ENCODE measurements at regions not wholly inside any gene's neighbourhood (a gene's known extent, or its start where the extent isn't known, plus 50 kb on each side); places are given as distances from the start of the nearest gene placed in this dataset.

- DNase-seq, result no peak
Measured at GRCh38 chr13:50104493-50104892, 89.2 kb downstream of the KCNRG start.

GRCh38 chr13:50106559-50106958 is 91.3 kb downstream of the KCNRG start:
- no peak for DNase-seq

DNA sequence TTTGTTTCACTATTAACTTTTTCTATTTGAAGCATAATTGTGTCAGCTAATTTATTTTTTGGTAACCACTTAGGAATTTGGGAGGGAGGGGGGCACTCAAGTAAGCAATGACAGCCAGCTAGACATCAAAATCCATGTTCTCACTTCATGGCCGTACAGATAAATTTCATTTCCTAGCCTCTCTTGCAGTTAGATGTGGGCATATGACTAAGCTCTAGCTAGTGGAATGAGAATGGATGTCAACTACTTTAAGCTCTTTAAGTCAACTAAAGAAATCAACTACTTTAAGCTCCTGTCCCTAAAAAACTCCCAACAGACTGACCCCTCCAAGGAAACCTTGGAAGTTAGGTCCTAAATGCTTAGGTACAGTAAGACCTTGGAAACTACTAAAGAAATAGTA is 92.0 kb downstream of the KCNRG start:
- no peak for DNase-seq

DNA sequence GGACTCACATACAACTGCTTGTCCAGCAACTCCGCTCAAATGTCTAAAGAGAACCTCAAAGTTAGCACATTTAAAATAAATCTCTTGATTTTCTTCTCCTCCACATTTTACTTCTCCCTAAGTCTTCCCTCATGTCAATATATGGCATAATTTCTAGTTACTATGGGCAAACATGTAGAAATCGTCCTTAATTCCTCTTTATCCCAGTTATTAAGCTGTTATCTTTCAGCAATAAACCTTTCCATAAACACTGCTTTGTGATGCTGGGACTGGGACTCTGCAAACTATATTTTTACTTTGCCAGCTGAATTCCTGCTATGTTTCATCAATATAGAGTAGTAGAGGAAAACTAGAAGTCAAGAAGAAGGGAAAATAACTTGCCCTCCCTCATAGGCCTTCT is 99.7 kb downstream of the KCNRG start:
- DNase-seq, result no peak

DNA sequence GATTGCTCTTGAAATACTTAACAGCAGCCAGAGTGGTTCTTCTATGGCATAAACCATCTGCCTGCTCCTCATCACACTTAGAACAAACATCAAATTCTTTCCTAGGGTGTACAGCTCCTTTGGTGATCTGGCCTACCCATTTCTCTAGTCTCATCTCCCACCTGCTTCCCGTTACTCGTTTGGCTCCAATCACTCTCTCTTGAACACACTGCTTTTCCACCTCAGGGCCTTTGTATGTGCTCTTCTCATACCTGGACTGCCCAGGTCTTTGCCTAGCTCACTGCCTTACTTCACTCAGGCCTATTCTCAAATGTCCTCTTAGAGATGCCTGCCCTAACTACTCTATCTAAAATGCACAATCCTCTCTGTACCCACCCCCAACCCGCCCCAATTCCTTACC is 100.5 kb downstream of the KCNRG start:
- no peak for DNase-seq

- no peak for DNase-seq
Measured at GRCh38 chr13:50116430-50116973, 101.3 kb downstream of the KCNRG start.

GRCh38 chr13:50119591-50119990 is 104.3 kb downstream of the KCNRG start:
- no peak for DNase-seq

DNA sequence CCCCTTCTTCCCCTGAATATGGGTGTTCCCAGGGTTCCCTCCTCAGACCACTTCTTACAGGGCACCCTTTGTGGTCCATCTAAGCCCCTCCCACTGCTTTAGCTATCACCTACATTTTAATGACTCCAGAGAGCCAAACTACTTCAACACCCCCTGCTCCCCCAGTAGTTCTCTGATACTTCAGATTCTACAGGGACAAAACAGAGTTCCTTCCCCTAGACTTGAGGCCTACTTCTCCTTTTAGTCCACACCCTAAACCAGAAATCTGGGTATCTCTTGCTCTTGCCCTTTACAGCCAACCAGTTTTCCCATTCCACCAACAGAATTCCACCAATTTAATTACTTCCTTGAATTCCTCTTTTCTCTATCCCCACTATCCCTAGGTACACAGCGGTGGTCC is 107.2 kb downstream of the KCNRG start:
- no peak for DNase-seq

- DNase-seq, result no peak
Measured at GRCh38 chr13:50123002-50123401, 107.8 kb downstream of the KCNRG start.

GRCh38 chr13:50123515-50123861 is 108.2 kb downstream of the KCNRG start:
- DNase-seq, result no peak

DNA sequence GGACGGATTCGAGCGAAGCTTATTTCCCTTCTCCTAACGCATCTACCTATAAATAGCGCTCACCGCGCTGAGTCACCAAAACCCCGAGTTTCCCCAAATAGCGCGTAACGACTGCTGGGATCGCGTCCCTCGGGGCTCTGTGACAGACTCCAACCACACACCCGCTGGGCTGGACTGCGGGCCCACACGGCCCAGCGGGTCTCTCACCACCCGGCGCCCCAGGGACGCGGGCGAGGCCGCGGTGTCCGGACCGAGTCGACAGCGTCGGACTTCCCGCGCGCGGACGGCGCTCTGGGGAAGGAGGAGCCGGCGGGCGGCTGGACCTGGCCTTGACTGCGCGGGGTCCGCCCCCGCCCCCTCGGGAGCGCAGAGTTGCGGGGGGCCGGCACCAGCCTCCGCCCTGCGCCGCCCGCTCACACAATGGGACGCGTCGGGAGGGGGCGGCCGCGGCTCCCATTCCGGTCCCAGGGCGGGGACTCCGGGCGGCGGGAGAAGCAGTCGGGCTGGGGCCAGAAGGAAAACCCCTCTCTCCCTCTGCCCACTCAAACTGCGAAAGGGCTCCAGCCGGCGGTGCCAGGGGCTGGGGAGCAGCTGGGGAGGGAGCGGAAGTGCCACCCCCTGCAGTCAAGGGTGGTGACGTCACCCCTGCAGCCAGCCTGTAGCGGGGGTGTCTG is 108.8 kb downstream of the KCNRG start:
- peak; percentile 84 for DNase-seq

- DNase-seq, result peak; percentile 78
Measured at GRCh38 chr13:50124536-50125303, 109.5 kb downstream of the KCNRG start.

DNA sequence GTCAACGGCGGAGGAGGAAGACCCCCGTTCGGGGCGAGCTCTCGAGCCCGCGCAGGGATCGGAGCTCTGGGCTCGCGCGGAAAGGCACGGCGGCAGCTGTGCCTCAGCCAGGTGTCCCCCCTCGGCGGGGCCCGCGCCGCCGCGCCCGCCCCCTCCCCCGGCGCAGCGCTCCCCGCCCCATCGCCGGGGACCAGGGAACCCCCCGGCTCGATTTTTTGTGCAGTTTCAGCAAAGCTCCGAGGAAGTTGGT is 110.0 kb downstream of the KCNRG start:
- no peak for DNase-seq

DNA sequence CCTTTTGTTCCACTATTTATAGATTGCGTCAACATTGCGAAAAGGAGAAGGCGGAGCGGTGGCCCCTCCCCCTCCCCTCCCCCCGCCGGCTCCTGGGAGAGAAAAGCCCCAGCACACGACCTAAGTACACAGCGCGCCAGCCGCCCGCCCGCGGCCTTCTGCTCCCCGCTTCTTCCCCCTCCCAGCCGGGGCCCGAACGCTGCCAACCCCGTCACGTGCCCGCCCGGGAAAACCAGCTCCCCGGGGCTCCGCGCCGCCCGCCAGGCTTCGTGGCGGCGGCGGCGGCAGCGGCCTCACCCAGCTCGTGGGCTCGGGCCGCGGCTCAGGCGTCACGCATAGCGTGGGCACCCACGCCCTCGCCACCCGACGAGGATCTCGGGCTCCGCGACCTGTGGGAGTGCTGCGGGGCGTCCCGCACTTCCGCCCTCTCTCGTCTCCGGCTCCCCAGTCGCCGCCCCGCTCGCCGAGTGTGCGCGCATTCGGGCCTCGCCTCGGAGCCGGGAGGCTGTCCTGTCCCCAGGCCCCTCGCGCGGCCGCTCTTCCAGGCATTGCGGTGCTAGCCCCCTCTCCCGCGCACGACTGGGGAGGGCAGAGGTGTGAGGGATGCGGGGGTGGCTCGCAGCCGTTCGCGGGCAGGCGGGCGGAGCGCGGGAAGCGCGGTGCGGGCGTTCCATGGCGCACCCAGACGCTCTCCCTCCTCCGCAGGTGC is 110.5 kb downstream of the KCNRG start:
- peak; percentile 66 for DNase-seq

- DNase-seq, result no peak
Measured at GRCh38 chr13:50126263-50126992, 111.2 kb downstream of the KCNRG start.

GRCh38 chr13:50126993-50127725 is 111.9 kb downstream of the KCNRG start:
- DNase-seq, result peak; percentile 62

GRCh38 chr13:50127726-50128291 is 112.6 kb downstream of the KCNRG start:
- DNase-seq, result peak; percentile 59

- no peak for DNase-seq
Measured at GRCh38 chr13:50128428-50128931, 113.2 kb downstream of the KCNRG start.

GRCh38 chr13:50129081-50129705 is 113.9 kb downstream of the KCNRG start:
- DNase-seq, result no peak

DNA sequence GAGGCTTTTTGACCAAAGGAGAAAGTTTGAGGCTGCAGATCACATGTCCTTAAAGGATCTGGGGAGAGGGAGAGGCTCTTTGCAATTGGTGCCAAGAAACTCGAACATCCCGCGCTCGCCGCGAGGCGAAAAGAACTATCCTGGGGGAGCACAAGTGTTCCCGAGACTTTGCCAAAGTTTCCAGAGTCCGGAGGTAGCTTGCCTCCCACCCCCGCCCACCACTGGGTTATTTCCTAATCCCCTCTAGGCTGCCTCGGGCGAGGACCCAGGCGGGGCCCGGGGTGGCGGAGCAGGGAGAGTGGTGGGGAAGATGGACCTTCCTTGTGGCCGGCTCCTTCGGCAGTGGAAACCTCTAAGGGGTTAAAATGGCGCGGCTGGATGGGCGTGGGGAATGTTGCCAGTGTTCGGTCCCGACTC is 114.5 kb downstream of the KCNRG start:
- DNase-seq, result peak; percentile 55

- peak; percentile 66 for DNase-seq
Measured at GRCh38 chr13:50130123-50130946, 115.1 kb downstream of the KCNRG start.

All from islet precursor cell (in vitro differentiated cells).